ENCODE measurements at regions not wholly inside any gene's neighbourhood (a gene's known extent, or its start where the extent isn't known, plus 50 kb on each side); places are given as distances from the start of the nearest gene placed in this dataset.

GRCh38 chr17:13134076-13134475, 116.2 kb upstream of the ELAC2 start:
- TF ChIP-seq CTCF (IDR thresholded peaks at IDR 0.05) (no peak), POLR2A (IDR thresholded peaks at IDR 0.05) (no peak), EP300 (IDR thresholded peaks at IDR 0.05) (no peak)

Data from tibial nerve (tissue), 4 donors.